Dedifferentiated amniotic fluid mesenchymal stem cell (primary cell): ENCODE measurements at regions not wholly inside any gene's neighbourhood (a gene's known extent, or its start where the extent isn't known, plus 50 kb on each side); places are given as distances from the start of the nearest gene placed in this dataset.
A peak's percentile ranks its signal among the peaks of the same experiment; 100 is the strongest.

ENCODE experiments used
- DNase-seq: peaks from one replicate; pipeline ENCODE4 v3.0.0-alpha.2; 2016; ENCODE audit errors: extremely low spot score

DNA sequence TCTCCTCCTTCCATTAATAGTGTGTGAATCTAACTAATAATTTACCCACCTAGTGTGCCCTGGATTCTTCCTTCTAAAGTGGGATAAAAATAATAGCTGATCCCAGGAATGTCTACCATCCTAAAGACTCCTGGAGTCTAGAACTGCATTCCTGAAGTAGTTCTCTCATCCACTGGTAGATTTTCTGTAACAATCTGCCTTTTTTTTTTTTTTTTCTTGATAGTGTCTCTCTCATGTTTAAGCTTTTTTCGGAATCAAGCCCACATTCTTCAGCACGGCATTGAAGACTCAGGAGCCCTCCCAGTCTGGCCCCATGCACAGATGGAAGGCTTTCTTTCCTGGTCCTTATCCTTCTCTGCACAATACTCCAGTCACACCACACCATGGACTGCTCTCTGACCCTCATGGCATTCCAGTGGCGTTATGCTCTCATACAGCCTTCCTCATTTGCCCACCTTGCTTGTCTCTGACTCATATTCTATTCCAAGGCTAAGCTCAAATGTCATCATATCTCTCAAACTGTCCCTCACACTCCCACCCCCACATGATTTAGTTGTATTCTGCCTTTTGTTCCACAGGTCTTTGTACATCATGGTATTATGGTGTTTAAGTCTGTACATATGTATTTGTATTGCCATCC, 68.7 kb upstream of the FRY start:
- no peak for DNase-seq

DNA sequence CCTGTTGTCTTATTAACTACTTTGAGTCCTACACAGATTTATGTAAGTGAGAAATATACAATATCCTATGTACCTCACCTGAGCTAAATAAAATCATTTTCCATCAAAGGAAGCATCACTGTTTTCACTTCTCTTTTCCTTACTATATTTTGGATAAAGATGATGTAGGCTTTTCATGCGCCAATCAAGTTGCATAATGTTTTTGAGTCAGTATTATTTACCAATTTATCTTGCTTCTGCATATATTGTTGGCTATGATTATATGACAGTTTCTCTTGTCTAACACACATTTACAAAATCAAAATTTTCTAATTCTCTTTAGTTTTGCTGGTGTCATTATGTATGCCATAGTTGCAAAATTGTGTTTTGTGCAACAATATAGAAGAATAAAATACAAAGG, 67.9 kb upstream of the FRY start:
- no peak for DNase-seq

DNA sequence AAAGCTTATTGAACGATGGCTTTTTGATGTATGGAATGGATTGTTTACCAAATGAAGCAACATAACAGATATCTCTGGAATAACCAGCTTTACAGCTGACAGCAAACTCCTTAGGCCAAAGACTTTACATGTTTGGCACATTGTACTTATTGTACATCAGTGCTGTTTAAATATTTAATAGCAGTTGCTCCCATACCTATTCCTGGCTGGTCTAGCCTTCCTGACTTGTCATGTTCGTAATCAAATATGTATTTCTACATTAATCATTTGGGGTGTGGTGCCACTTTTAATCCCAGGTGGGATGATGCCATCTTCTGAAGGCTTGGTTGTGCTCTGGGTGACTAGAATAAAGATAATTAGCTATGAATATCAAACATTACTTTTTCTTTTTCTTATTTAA, 67.4 kb upstream of the FRY start:
- no peak for DNase-seq

DNA sequence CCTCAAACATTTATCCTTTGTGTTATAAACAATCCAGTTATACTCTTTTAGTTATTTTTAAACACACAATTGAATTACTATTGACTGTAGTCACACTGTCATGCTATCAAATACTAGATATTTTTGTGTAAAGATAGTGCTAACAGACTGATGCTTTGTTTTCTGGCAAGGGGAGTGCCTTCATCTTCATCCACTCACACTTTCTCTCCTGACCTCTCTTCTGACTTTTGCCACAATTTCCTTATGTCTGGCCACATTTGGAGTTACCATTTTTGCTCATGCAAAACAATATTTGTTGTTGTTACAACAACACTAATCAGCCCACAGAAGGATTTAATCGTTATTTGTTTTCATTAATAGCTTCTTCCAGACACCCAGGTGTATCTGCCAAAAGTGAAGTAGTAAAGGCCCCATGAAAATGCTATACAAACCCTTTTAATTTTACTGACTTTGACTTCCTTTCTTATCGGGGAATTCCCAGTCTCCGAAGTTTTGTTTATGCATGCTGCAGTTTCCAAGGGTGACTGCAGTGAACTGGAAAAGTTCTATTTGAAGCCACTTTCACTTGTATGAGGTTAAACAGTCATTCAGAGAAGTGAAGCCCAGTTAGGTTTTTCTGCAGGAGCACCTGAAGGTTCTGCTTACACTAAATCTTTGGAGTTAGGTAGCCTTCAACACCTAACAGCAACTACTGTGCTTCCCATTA, 66.1 kb upstream of the FRY start:
- DNase-seq, result peak; percentile 59

DNA sequence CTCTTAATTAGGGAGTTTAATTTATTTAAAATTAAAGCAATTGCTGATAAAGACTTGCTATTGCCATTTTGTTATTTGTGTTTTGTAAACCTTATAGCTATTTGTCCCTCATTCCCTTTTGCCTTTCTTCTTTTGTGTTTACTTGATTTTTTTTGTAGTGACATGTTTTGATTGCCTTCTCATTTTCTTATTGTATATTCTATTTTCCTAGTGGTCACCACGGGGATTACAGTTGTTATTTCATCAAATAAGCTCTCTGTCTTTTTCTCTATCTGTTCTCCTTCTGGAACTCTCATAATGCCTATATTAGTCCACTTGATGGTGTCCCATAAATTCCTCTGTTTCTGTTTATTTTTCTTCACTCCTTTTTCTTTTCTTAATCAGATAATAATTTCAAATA, 64.4 kb upstream of the FRY start:
- DNase-seq, result no peak

DNA sequence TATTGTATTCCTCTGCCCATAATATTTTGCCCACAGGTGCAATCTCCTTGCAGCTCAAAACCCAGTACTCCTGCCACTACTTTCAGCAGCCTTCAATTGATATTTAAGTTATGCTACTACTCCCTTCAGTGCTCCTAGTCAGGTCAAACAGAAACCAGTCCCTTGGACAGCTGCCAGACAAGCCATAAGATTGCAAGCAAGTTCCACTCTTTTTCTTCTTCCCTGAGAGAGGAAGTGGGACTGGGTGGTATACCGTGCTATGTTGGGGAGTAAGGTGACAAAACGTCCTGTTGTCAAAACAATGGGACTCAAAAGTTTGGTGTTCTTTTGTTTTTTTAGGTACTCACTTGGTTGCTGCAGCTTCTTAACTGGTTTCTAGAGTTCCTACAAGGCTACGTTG, 63.1 kb upstream of the FRY start:
- DNase-seq, result no peak

DNA sequence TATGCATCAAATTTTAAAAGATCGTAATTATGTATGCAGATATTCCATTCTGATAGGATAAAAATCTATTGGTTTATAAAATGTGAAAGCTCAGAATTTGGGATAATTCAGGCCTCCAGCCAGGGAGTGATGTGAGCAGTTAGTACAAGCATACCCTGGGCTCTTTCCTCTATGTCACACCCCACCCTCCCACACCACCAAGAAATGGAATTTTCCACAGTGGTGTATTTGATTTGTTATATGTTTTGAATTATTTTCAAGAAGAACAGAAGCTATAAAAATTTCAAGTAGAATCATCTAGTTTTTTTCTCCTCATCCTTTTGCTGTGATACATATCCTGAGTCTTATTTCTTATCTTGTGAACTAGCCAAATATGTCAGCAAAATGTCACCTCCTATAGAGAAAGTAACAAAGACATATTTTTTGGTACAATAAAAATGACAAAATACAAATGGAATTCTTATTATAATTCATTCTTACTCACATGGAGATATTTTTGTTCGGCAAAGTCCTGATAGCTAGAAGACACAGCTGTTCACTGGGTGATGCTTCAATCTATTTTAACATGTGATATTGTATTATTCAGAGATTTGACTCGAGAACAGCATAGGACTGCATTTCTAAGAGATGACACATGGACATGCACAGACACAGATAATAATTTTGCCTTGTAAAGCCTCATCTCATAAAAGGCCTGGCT, 61.2 kb upstream of the FRY start:
- DNase-seq, result peak; percentile 78

DNA sequence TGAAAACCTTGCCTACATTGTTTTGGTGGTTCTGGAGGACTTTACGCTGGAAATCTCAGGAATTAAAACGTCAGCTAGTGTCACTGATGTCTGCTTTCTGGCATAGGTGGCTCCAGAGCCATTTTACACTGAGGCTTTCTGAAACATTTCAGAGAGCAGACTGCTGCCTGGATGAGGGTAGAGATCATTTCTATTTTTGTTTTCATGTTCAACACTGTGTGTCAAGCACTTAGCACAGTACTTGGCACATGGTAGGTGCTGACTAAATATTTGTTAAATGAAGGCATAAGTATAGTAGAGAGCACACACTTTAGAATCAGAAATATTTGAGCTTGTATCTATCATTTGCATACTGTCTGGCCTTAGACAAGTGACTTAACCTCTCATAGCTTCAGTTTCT, 59.1 kb upstream of the FRY start:
- DNase-seq, result no peak

DNA sequence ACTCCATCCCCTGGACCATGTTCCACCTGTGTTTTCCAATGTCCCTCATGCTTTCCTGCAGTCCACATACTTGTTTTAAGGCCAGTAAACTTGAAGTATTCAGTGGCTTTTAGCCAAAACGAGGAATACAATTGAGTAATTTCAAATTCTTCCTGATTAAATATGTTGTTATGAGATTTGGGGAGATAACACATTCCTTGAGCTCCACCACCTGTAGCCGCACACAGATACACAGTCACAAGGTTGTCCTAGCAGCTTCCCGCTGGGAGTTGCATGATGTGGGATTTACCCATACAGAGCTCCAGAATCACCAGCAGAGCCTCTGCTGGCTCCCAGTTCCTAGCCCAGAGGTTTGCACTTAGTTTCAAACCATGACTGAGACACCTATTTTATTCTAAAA, 53.6 kb upstream of the FRY start:
- no peak for DNase-seq

DNA sequence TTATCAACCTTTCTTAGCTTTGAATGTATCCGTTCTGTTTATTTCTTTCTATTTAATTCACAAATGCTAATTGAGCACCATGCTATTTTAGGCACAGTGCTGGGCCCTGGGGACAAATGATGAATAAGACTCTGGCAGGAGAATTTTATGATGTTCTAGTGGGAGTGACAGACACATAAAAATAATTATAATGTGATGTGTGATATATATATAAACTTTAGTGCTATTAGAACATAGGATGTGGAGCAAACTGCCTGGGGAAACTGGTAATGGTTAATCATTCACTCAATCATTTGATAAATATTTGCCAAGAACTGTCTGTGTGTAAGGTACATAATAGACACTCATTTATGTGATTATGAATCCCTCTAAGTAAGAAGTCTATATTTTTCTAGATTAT, 50.7 kb upstream of the FRY start:
- no peak for DNase-seq
